Stimulated activated CD4-positive, alpha-beta T cell treated with anti-CD3 and anti-CD28 coated beads, TNF-alpha, amount 100 ng/mL, for 1 hour (primary cell): ENCODE measurements at regions not wholly inside any gene's neighbourhood (a gene's known extent, or its start where the extent isn't known, plus 50 kb on each side); places are given as distances from the start of the nearest gene placed in this dataset.

Source experiments
- DNase-seq, 3 donors: peaks; one replicate each; pipeline ENCODE4 v3.0.0-alpha.2; 2020; ENCODE audit warnings: low read depth in 3 of 3, low spot score in 1 of 3

DNA sequence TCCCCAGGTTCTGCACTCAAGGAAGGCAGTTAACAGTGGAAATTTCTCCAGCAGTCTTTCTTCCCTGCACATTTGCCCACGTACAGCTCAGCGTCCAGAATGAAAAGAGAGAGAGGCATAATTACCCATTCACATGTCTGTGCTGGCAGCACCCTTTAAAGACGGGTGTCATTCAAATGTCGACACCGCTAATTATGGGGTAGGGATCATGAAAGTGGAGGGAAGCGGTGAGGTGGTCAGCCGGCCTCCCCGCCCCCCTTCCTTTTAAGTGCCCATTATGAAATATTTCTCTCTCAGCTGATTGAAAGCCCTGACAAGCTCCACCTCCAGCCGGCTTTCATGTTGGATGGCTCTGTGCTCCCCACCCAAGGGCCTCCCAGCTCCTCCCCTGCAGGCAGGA is 246.1 kb downstream of the BMP7 start:
- DNase-seq, result no peak

DNA sequence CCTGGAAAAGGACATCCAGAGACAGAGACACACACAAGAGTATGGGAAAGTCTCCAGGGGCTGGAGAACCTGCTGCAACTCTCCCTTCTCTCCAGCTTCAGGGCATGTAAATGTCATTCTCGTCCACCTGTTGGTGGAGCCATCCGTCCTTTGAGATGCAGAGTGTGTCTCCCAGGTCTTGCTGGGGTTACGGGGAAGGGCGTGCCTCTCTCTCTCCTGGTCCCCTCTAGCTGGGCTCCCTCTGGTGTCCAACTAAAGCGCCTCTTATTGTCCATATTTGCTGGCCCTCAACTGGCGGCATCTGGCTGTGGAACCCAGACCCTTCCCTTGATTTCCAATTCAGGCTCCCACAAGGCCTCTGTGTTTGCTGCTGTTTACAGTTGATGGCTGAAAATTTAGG is 244.1 kb downstream of the BMP7 start:
- DNase-seq, result no peak

DNA sequence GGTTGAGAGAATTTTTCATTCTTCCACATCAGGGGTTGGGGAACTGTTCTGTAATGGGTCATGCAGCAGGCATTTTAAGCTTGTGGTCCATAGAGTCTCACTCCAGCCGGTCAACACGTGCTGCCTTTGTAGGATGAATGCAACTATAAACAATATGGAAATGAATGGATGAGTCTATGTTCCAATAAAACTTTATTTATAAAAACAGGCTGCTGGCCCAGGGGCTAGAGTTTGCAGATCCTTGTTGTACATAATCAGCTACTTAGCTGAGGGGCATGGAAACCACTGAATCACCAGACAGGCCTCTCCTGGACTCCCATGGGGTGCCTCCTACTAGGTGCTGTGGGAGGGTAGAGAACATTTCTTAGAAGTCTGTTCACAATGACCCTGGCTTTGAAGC is 243.4 kb downstream of the BMP7 start:
- DNase-seq, result no peak

DNA sequence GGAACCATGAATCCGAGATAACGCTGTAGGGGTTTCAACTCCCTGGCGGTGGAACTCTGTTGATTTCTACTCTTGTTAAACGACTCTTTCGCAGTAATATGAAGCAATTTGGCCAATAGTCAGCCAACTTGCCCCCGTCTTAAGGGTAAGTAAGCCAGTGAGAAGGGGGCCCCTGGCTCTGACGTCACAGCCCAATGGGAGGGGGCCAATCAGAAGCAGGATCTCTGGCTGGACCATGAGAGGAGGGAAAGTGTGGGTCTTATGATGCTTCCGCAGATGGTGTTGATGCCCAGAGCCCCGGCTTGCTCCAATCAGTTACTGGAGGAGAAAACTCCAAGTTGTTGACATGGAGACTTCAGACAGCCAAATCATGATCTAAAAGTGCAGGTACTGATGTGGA is 242.4 kb downstream of the BMP7 start:
- DNase-seq, result no peak

DNA sequence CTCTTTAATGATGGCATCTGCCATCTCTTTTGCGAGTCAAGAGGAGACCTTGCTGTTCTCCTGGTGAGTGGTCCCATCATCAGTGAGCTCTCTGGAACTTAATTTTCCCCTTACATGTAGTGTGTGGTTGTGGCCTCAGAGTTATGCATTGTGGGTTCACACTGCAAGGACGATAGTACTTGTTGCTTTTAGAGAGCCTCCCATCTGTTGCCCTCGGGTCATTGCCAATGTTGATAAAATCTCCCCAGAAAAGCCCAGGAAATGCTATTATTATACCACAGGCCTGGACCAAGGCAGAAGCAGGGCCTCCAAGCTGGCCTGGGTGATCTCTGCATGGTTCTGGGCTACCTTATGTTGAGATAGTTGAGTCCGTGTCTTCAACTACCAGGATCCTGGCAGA is 241.6 kb downstream of the BMP7 start:
- no peak for DNase-seq

DNA sequence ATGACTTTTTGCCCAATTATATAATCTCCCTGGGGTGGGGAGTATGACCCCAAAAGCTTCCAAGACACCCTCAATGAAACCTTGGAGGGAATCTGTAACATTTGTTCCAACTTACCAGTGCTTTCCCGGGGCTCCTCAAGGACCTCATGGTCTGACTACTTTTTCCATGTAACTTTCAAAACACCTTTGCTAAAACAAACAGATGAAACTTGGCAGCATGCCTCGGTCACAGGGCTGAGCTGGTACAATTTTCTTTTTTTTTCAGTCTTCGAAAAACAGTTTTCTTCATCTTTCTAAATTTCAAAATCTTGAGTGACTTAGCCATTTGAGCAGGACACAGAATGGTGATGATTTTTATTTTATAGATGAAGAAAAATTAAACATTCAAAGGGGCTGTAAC is 241.2 kb downstream of the BMP7 start:
- no peak for DNase-seq

DNA sequence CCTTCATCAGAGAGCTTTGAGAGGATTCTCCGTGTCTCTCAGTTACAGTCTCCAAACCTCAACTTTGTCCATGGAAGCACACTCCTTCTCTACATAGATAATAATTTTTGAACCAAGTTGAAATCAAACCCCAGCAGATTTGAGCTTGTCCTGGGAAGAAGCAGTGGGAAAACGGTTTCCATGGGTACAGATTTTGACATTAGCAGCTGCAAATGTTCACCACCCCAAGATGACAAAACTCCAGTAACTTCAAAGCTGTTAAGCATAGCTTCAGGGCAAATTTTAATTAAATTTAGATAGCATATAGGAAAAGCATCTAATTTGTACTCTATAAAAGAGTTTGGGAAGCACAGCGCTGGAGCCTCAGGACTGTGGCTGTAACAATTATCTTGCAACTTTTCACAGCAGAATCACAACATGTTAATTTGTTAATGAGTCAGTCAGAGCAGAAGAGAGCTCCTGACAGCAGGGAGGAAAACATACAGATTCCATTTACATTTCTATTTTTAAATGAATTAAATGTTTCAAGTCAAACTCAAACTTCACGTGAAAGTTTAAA is 240.7 kb downstream of the BMP7 start:
- DNase-seq, result no peak

DNA sequence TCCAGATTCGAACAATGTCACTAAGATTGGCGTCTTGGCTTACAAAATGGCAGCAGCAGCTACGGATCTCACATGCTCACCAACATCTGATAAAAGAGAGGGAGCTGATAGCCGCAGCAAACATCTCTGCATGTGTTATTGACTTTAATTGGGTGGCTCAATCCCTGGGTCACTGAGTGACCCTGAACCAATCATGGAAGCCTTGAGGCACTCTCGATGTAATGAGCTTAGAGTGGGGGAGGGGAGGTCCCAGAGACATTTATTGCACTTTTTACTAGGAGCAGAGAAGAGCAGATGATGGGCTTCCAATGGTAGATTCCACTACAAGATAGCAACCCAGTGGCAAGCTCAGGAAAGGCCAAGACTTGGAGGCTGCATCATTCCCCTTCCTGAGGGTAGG is 238.7 kb downstream of the BMP7 start:
- DNase-seq, result no peak

DNA sequence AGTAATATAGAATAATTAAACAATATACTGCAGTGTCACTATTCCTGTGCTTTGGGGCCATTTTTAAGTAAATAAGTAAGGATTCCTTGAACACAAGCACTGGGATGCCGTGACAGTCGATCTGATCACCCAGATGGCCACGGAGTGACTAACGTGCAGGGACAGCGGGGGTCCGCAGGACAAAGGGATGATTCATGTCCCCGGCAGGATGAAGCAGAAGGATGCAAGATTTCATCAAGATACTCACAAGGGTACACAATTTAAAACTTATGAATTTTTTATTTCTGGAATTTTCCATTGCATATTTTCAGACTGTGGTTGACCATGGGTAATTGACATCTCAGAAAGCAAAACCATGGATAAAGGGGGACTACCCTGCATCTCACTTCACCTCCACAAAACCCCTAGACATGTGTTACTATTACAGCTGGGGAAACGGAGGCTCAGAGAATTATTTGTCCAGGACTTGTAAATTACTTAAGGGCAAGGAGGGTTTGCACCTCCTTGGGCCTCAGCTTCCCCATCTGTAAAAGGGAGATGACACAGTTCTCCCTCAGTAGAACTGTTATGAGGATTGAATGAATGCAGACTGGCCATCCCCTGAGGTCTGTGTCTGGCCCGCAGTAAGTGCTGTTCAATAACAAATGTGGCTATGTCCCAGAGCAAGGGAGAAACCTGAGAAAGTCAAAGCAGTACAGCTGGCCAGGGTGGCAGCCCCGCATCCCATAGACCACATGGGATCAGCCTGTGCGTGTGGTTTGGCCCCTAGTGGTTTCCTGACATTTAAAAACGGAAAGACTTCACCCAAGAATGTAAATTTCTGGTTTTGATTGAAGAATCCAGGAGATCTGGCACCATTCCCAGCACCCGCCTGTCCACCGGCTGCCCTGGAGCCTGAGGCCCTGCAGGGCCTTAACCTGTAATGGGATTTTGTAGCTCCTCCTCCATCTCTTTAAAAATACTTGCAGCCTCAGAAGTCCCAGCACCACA is 235.5 kb downstream of the BMP7 start:
- no peak for DNase-seq

DNA sequence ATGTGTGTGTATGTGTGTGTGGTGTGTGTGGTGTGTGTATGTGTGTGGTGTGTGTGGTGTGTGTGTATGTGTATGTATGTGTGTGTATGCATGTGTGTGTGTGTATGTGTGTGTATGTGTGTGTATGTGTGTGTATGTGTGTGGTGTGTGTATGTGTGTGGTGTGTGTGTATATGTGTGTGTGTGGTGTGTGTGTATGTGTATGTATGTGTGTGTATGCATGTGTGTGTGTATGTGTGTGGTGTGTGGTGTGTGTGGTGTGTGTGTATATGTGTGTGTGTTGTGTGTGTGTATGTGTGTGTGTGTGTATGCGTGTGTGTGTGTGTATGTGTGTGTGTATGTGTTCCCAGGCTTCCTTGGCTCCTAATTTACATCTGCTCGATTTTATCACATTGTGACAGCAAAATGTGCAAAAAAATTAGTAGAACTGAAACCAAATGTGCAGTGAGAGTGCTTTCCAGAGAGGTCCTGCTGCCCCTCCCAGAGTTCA is 234.5 kb downstream of the BMP7 start:
- DNase-seq, result no peak

DNA sequence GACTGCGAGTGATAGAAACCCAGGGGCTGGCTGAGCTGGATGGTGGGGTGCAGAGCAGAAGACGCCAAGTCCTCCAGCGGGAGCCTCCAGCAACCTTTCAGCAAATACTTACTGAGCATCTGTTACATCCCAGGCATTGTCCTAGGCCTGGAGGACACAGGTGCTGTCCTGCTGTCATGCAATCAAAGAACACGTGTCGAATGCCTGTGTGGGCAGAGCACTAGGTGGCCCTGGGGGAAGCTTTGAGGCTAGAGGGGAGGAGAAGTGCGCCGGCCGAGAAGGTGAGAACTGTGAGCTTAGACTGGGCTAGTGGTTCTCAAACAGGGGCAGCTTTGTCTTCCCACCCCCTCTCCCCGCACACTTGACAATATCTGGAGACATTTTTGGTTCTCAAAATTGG is 233.6 kb downstream of the BMP7 start:
- DNase-seq, result no peak

DNA sequence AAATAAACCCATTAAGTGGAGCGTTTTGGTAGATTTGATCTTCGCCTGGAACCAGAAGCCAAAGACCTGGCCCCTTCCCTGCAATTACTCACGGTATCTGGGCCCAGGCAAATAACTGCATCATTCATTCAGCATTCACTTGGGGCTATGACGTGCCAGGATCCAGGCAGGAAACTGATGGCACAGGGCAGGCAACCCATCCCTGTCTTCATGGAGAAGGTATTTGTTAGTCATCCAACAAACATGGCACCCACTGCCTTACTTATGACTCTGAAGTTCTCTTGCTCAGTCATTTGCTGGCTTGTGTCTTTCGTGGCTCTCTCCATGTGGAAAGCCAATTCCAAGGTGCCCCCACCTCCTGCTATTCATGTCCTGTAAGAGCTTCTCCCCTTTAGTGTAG is 232.4 kb downstream of the BMP7 start:
- DNase-seq, result no peak

DNA sequence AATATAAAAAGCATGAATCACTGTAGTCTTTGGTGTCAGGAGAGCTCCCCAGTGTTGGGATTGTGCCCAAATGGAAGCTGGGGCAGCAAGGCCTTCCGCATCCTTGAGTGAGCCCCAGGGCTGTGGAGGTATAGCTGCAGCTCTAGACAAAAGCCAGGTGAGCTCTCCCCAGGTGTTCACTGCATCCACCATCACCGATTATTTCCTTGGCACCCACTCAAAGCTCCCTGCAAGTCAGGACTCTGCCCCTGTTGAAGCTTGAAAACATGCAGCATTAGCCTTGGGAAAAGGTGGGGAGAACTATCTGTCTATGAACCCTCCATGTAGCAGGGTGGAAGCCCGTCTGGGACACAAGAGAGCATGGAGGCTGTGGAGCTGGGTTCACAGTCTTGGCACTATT is 228.8 kb downstream of the BMP7 start:
- no peak for DNase-seq

DNA sequence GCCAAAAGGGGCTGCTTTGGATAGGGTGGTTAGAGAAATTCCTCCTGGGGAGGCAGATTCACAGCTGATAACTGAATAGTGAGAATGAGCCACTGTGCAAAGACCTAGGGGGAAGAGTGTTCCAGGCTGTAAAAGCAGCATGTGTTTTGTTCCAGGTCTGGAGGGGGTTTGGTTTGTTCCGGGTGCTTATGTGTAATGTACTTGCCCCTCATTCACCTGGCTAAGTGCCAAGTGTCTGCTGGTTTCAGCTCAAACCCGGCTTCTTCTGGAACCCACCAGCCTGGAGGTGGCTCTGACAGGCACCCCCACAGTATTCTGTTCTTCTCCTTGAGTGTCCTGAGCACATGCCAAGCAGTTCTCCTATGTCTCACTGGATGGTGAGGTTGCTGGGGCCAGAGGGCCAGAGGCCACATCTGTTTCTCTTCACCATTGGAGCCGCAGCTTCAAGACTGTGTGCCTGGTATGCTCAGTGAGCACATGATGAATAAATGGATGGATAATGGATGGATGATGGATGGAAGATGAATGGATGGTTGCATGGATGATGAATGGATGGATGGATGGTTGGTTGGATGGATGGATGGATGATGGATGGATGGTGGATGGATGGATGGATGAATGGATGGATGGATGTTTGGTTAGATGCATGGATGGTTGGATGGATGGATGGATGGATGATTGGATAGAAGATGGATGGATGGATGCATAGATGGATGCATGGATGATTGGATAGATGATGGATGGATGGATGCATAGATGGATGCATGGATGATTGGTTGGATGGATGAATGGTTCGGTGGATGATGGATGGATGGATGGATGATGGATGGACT is 227.6 kb downstream of the BMP7 start:
- no peak for DNase-seq

DNA sequence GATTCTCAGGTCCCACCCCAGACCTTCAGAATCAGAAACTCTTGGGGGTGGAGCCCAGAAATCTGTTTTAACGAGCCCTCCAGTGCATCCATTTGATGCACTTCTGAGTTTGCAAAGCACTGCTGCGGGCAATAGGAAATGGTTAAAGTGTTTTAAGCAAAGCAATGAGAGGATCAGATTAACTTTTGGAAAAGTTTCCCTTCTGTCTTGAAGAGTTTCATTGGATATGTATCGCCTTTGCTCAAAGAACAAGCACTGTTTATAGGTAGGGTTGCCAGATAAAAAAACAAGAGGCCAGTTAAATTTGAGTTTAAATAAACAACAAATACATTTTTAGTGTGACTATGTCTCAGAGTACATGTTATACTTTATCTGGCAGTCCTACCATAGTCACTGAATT is 226.0 kb downstream of the BMP7 start:
- no peak for DNase-seq

DNA sequence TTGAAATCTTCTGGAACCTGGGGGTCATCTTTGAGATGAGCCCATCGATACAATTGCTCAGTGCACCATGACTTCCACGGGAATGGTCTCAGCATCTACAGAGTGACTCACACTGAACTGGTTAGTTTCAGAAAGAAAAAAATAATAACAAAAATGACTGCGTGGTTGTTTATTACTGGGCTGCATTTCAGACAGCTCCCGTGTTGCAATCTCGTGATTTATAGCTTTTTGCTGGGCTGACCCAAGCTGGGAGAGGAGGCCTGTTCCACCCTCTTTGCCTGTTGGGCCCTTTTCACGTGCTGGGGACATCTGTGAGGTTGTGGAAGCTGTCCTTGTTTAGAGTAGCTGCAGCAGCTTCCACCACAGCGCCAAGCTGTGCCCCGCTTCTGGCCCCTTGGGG is 225.5 kb downstream of the BMP7 start:
- no peak for DNase-seq

DNA sequence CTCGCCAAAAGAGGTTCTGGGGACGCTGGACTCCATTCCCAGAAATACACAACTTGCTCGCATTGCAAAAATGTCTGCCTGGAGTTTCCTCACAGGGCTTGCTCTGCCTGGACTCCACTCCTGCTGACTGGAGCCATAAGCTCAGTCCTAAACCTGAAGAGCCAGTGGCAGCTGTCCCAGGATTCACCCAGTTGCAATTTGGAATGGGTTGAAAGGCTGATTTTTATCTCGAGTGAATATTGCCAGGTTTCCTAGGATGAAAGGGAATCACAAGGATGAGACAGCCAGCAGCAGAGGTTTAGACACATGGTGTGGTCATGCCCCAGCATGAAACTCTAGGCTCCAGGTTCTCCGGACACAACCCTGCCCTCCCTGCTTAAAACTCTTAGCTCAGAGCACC is 223.3 kb downstream of the BMP7 start:
- no peak for DNase-seq

DNA sequence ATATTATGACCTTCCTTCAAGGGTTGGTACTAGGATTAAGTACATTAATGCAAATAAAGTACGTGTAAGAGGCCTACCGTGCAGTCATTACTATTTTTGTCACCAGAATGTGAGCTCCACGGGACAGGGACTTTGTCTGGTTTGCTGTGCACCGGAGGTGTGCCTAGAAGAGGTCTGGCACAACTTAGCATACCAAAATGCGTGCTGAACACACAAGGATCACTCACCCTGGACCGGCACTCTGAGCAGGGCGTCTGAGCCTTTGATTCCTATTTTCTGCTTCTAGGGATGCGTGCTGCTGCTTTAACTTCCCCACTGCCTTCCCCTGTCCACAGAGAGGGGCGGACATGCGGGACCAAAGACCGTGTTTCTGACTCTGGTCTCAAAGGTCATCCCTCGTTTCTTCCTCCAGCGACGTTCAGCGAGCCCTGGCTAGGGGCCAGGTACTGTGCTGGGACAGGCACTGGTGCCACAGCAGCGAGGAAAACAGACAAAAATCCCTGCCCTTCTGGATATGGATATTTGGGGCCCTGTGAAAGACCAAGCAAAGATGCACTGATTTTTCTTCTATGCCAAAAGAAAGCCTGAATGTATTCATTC is 222.7 kb downstream of the BMP7 start:
- DNase-seq, result no peak

DNA sequence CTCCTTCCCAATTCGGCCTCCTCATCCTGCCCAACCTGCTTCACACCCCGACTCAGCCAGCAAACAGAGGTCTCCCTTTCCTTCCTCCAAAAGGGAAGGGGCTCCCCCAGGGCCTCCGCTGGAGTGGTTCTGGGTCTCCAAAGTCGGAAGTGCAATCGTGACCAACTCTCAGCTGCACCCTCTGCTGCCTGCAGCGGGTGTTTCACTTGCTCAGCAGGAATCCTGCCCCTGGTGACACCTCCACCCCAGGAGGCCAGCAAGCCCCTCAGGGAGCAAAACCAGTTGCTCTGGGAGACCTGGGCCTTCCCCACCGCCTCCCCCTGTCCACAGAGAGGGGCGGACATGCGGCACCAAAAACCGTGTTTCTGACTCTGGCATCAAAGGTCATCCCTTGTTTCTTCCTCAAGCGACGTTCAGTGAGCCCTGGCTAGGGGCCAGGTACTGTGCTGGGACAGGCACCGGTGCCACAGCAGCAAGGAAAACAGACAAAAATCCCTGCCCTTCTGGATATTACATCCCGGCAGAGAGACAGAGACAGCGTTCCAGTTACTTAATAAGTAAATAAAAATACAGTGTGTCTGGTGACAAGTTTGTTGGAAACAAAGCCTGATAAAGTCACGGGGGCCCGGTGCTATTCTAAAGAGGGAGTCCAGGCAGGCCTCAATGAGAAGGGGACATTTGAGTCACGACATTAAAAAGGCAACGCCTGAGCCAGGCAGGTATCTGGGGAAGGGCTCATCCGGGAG is 219.0 kb downstream of the BMP7 start:
- DNase-seq, result no peak

DNA sequence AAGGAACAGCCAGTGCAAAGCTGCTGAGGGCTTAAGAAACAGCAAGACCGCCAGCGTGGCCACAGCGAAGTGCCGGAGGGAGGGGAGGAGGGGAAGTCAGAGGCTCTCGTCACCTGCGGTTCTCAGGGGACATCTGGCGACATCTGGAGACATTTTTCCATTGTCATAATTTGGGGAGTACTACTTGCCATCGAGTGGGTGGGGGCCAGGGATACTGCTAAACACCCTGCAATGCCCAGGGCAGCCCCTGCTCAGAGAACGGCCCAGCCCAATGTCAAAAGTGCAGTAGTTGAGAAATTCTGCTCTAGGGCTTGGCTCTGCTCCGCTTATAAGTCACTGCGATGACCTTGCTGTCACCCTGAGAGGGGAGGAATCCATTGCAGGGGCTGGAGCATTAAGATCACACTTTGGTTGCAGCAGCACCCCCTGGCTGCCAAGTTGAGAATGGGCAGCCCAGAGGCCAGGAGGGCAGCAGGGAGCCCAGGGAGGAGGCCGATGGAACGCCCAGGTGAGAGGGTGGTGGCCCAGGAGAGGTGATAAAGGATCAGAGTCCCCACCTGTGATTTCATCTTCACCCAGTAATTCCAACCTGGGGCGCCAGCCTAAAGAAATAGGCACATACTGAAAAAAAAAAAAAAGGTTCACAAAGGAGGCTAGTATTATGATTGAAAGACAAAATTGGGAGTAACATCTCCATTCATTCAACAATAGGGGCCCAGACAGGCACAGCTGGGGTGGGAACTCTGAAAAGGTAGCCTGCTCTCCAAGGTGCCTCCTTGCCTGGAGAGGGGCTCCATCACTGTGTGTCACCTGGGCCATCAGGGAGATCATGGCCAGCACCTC is 218.2 kb downstream of the BMP7 start:
- no peak for DNase-seq
